Sigmoid colon (tissue), 6 donors: ENCODE measurements at regions not wholly inside any gene's neighbourhood (a gene's known extent, or its start where the extent isn't known, plus 50 kb on each side); places are given as distances from the start of the nearest gene placed in this dataset.

Source experiments
- DNase-seq: peaks from one replicate; pipeline ENCODE4 v3.0.0-alpha.2; 2019
- H3K27ac ChIP-seq, 4 donors: fragments of 200-600 bp; sonication (generic); one replicate each; pipeline ENCODE4 v1.5.1; 2016 to 2019; ENCODE audit warnings: mild to moderate bottlenecking in 1 of 4
- H3K27me3 ChIP-seq, 3 donors: fragments of 200-600 bp; sonication (generic); one replicate each; pipeline ENCODE4 v1.5.1; 2019; ENCODE audit warnings: mild to moderate bottlenecking in 1 of 3
- H3K36me3 ChIP-seq, 4 donors: fragments of 200-600 bp; sonication (generic); one replicate each; pipeline ENCODE4 v1.5.1; 2016 to 2019
- H3K4me1 ChIP-seq, 4 donors: fragments of 200-600 bp; sonication (generic); one replicate each; pipeline ENCODE4 v1.5.1; 2017 to 2019
- H3K4me3 ChIP-seq, 4 donors: fragments of 200-600 bp; sonication (generic); one replicate each; pipeline ENCODE4 v1.5.1; 2017 to 2019; ENCODE audit warnings: mild to moderate bottlenecking in 2 of 4, moderate library complexity in 1 of 4
- H3K9me3 ChIP-seq, 4 donors: fragments of 200-600 bp in 3 of 4; sonication (generic) in 3 of 4; one replicate each; pipeline versions ENCODE4 v1.5.1 to v1.6.1; 2013 to 2019
- CTCF ChIP-seq, 4 experiments: fragments of 450-650 bp in 3 of 4; fragments of 200-600 bp in 1 of 4; IDR thresholded peaks; one replicate each; pipeline ENCODE4 v1.5.1; 2016 to 2019; ENCODE audit warnings: antibody characterized with exemption in 4 of 4, mild to moderate bottlenecking in 3 of 4, moderate library complexity in 2 of 4
- EP300 ChIP-seq, 4 donors: sonication (generic); formaldehyde crosslinking; IDR thresholded peaks; one replicate each; pipeline ENCODE4 v1.6.1; 2017; ENCODE audit warnings: antibody characterized with exemption in 4 of 4
- POLR2A ChIP-seq, 2 donors: fragments of 450-650 bp; IDR thresholded peaks; one replicate each; pipeline ENCODE4 v1.6.1; 2016; ENCODE audit warnings: antibody characterized with exemption in 2 of 2, mild to moderate bottlenecking in 2 of 2, moderate library complexity in 2 of 2
- POLR2AphosphoS5 ChIP-seq, 4 donors: sonication (generic); formaldehyde crosslinking; IDR thresholded peaks; one replicate each; pipeline ENCODE4 v1.6.1; 2017; ENCODE audit warnings: antibody characterized with exemption in 4 of 4
- WGBS, 2 donors: extraction: QIAGEN DNeasy Blood & Tissue Kit; methylation state at CpG; one replicate each; pipeline ENCODE4 v1.1.7; 2013; 5-methylcytosine and 5-hydroxymethylcytosine counted together
- intact Hi-C: fragments of 100-400 bp; cut with DNase I; formaldehyde crosslinking; loops from one replicate; pipeline ENCODE4 v1.15.1; 2023
- donor health status: healthy with polysubstance abuse.
- donor health status: healthy.

DNA sequence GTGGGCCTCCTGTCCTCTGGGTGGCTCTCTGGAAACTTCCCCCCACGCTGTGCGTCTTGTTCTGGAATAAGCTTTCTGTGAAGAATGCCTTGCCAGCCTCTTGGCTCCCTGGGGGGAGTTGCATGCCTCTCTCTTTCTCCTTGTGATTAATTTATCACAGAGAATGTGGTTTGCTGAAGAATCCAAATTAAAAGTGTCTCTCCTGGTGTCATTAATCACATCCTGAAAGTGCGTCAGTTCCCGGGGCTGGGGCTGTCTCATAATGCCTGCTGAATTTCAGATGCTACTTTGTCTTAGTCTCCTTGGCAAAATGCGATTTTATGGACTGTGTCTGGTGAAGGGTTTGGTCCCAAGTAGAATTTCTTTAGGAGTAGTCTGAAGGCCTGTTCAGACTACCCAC is 787.7 kb upstream of the TMEM132C start:
- 82 to 86% methylated on average over 5 of the region's 5 CpGs for whole genome bisulfite sequencing, 2 donors
- Histone ChIP-seq H3K4me1 (no peaks in the 10 kb centered on the region), H3K36me3 (no peaks in the 10 kb centered on the region), H3K4me3 (no peak overlapping the region), H3K27ac (no peak overlapping the region), H3K27me3 (no peaks in the 10 kb centered on the region), H3K9me3 (no peaks in the 10 kb centered on the region)
- intact Hi-C loops, result no loop called here
- DNase-seq, result no peak
- TF ChIP-seq POLR2A (IDR thresholded peaks at IDR 0.05), result no peak
- TF ChIP-seq POLR2AphosphoS5 (IDR thresholded peaks at IDR 0.05), result no peak
- no peak for TF ChIP-seq EP300 (IDR thresholded peaks at IDR 0.05)
- TF ChIP-seq CTCF (IDR thresholded peaks at IDR 0.05), result no peak

- 58 to 78% methylated on average over 5 of the region's 5 CpGs for WGBS, 2 donors
- intact Hi-C loops, result no loop called here
- H3K9me3 ChIP-seq, result no peaks in the 10 kb centered on the region
- no peak overlapping the region for H3K4me3 ChIP-seq
- TF ChIP-seq POLR2AphosphoS5 (IDR thresholded peaks at IDR 0.05) (no peak), CTCF (IDR thresholded peaks at IDR 0.05) (no peak), EP300 (IDR thresholded peaks at IDR 0.05) (no peak), POLR2A (IDR thresholded peaks at IDR 0.05) (no peak)
- no peaks in the 10 kb centered on the region for H3K27me3 ChIP-seq
- H3K4me1 ChIP-seq, result no peaks in the 10 kb centered on the region
- H3K36me3 ChIP-seq, result no peaks in the 10 kb centered on the region
- H3K27ac ChIP-seq, result no peak overlapping the region
- DNase-seq, result no peak
These were observed 786.1 kb upstream of the TMEM132C start for GRCh38 chr12:127480775-127481314.

DNA sequence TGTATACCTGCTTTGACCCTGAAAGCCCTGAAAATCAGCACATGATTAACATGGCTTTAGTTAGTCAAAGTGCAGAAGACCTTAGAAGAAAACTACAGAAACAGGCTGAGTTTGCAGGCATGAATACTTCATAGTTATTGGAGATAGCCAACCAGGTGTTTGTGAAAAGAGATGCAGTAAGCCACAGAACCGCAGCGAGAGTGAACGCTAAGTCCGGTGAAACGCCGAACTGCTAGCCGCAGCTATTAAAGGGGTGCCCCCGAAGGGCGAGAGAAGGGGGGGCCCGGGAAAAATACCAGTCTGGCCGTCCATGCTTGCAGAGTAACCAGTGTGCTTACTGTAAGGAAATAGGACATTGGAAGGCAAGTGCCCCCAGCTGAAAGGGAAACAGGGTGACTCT is 784.0 kb upstream of the TMEM132C start:
- TF ChIP-seq CTCF (IDR thresholded peaks at IDR 0.05) (no peak), POLR2AphosphoS5 (IDR thresholded peaks at IDR 0.05) (no peak), POLR2A (IDR thresholded peaks at IDR 0.05) (no peak), EP300 (IDR thresholded peaks at IDR 0.05) (no peak)
- Histone ChIP-seq H3K4me3 (no peak overlapping the region), H3K27ac (no peak overlapping the region), H3K4me1 (no peaks in the 10 kb centered on the region), H3K27me3 (no peaks in the 10 kb centered on the region), H3K9me3 (no peaks in the 10 kb centered on the region), H3K36me3 (no peaks in the 10 kb centered on the region)
- intact Hi-C loops, result no loop called here
- DNase-seq, result no peak
- 94% methylated on average over 11 of the region's 11 CpGs for WGBS, 2 donors

DNA sequence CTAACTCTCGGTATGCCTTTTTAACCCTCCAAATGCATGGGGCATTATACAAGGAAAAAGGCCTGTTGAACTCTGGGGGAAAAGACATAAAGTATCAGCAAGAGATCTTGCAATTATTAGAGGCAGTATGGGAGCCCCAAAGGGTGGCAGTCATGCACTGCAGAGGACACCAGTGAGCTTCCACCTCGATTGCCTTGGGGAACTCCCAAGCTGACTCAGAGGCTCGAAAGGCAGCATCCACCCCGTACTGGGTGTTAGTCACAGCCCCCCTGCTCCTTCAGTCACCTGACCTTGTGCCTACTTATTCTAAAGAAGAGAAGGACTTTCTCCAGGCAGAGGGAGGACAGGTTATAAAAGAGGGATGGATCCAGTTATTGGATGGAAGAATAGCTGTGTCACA is 781.4 kb upstream of the TMEM132C start:
- Histone ChIP-seq H3K36me3 (no peaks in the 10 kb centered on the region), H3K9me3 (no peaks in the 10 kb centered on the region), H3K4me1 (no peaks in the 10 kb centered on the region), H3K27ac (no peak overlapping the region), H3K4me3 (no peak overlapping the region), H3K27me3 (no peaks in the 10 kb centered on the region)
- 61 to 67% methylated on average over 4 of the region's 4 CpGs for WGBS, 2 donors
- no peak for DNase-seq
- intact Hi-C loops, result no loop called here
- TF ChIP-seq POLR2A (IDR thresholded peaks at IDR 0.05), result no peak
- TF ChIP-seq EP300 (IDR thresholded peaks at IDR 0.05), result no peak
- TF ChIP-seq POLR2AphosphoS5 (IDR thresholded peaks at IDR 0.05), result no peak
- TF ChIP-seq CTCF (IDR thresholded peaks at IDR 0.05), result no peak

DNA sequence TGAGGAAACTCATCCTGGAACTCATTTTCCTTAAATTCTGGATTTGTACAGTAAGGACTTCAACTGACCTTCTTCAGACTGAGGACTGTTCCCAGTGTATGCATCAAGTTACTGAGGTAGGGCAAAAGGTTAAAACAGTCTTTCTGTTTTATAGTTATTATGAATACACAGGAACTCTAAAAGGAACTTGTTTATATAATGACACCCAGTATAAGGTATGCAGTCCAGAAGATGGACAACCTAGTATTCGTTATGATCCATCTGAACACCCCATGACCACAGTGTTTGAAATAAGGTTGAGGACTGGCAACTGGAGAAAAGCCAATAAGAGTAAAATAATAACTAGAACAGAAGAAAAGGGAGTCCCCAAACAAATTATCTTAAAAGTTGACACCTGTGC is 779.9 kb upstream of the TMEM132C start:
- DNase-seq, result no peak
- TF ChIP-seq CTCF (IDR thresholded peaks at IDR 0.05) (no peak), POLR2A (IDR thresholded peaks at IDR 0.05) (no peak), EP300 (IDR thresholded peaks at IDR 0.05) (no peak), POLR2AphosphoS5 (IDR thresholded peaks at IDR 0.05) (no peak)
- intact Hi-C loops, result no loop called here

More for the DNA sequence above, 779.9 kb upstream of the TMEM132C start:
- WGBS, 2 donors, result 80 to 87% methylated on average over 1 of the region's 1 CpG
- Histone ChIP-seq H3K4me1 (no peaks in the 10 kb centered on the region), H3K9me3 (no peaks in the 10 kb centered on the region), H3K36me3 (no peaks in the 10 kb centered on the region), H3K27me3 (no peaks in the 10 kb centered on the region), H3K4me3 (no peak overlapping the region), H3K27ac (no peak overlapping the region)
